ENCODE measurements at regions not wholly inside any gene's neighbourhood (a gene's known extent, or its start where the extent isn't known, plus 50 kb on each side); places are given as distances from the start of the nearest gene placed in this dataset.

- TF ChIP-seq CTCF (optimal IDR thresholded peaks at IDR 0.05 in 1 of 3, IDR thresholded peaks at IDR 0.05 in 1 of 3, conservative IDR thresholded peaks at IDR 0.05 in 1 of 3; ENCODE audit: extremely low read depth in 1 of 3, insufficient read depth in 2 of 3, low read length in 3 of 3) = no peak
- no peak for TF ChIP-seq EZH2 (IDR thresholded peaks at IDR 0.05; ENCODE audit: low read length)
Measured at GRCh38 chr15:91803260-91803659, 50.2 kb upstream of the SLCO3A1 start.

All from keratinocyte (primary cell).